ENCODE measurements at regions not wholly inside any gene's neighbourhood (a gene's known extent, or its start where the extent isn't known, plus 50 kb on each side); places are given as distances from the start of the nearest gene placed in this dataset.

DNA sequence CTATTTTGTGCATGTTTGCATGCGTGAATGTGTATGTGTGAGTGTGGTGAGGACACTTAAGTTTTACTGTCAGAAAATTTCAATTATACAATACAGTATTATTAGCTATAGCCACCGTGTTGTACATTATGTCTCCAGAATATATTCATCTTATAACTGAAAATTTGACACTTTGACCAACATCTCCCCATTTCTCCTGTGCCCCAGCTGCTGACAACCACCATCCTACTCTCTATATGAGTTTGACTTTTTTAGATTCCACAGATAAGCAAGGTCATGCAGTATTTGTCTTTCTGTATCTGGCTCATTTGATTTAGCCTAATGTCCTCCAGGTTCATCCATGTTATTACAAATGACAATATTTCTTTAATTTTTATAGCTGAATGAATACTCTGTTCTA lies 195.0 kb downstream of the GPR37 start:
- no peaks in the 10 kb centered on the region for H3K9me3 Mint-ChIP-seq (ENCODE audit: unreplicated experiment)
- intact Hi-C loops (cut with micrococcal nuclease): no loop called here
- no TSS peak for BruUV-seq (replicated peaks)
- H3K27me3 Mint-ChIP-seq (ENCODE audit: insufficient read depth, unreplicated experiment): no peaks in the 10 kb centered on the region
- no peak for TF ChIP-seq CTCF (IDR thresholded peaks at IDR 0.05; ENCODE audit: unreplicated experiment)
- H3K27ac Mint-ChIP-seq (ENCODE audit: low read depth, unreplicated experiment): no peak overlapping the region
- H3K4me1 Mint-ChIP-seq (ENCODE audit: insufficient read depth, unreplicated experiment): peaks cover 16% of the 10 kb centered on the region
- ChIA-PET CTCF (no interaction called here), POLR2A (no interaction called here)
- no peak overlapping the region for H3K4me3 Mint-ChIP-seq (ENCODE audit: unreplicated experiment)
- H3K36me3 Mint-ChIP-seq (ENCODE audit: insufficient read depth, unreplicated experiment): no peaks in the 10 kb centered on the region
- no peak for DNase-seq (ENCODE audit: unreplicated experiment)

DNA sequence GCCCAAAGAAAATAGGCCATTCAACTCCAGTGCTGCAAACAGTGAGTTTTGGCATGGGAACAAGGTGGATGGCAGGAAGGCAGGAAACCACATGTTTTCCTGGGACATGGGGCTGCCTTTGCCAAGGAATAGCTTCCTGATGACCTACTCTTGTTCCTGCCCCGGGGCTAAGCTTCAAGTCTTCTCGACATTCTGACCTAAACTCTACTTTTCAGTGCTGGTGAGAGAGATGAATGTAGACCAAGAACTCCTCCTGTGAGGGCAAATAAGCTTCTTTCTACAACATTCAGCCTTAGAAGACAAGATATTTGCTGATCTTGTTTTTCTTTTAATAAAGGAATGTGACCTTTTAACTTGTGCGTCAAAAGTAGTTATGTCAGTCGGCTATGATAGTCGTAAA lies 199.0 kb downstream of the GPR37 start:
- DNase-seq (ENCODE audit: unreplicated experiment): peak; percentile 98
- Mint-ChIP-seq H3K27me3 (ENCODE audit: insufficient read depth, unreplicated experiment) (no peaks in the 10 kb centered on the region), H3K36me3 (ENCODE audit: insufficient read depth, unreplicated experiment) (no peaks in the 10 kb centered on the region), H3K9me3 (ENCODE audit: unreplicated experiment) (no peaks in the 10 kb centered on the region), H3K4me1 (ENCODE audit: insufficient read depth, unreplicated experiment) (peaks cover 23% of the 10 kb centered on the region), H3K27ac (ENCODE audit: low read depth, unreplicated experiment) (peak overlapping the region; percentile 52), H3K4me3 (ENCODE audit: unreplicated experiment) (no peak overlapping the region)
- no peak for TF ChIP-seq CTCF (IDR thresholded peaks at IDR 0.05; ENCODE audit: unreplicated experiment)
- no TSS peak for BruUV-seq (replicated peaks)
- intact Hi-C loops (cut with micrococcal nuclease): no loop called here
- ChIA-PET POLR2A (interaction anchor here (1.1 to 1.5 kb wide), 2 partner anchors 15 to 30 kb away, joined by 3 to 4 read pairs; no protein-coding TSS in a partner anchor), CTCF (no interaction called here)

DNA sequence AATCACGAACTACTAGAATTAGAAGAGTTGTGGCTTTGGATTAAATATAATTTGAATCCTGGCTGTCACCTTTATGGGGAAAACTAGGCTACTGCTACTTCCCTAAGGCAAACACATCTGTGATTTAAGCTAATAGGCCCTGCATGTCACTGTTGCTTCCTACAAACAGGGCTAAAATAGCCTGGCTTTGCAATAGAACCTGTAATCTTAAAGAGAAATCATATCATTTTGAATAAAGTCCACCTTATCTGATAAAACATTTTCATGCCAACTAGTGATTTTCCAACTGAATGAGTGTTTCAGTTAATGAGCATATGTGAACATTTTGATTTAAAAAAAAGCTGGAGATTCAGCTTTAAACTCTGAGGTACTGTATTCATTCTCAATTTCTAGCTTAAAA lies 208.0 kb downstream of the GPR37 start:
- Mint-ChIP-seq H3K36me3 (ENCODE audit: insufficient read depth, unreplicated experiment) (no peaks in the 10 kb centered on the region), H3K27me3 (ENCODE audit: insufficient read depth, unreplicated experiment) (no peaks in the 10 kb centered on the region), H3K27ac (ENCODE audit: low read depth, unreplicated experiment) (no peak overlapping the region), H3K9me3 (ENCODE audit: unreplicated experiment) (no peaks in the 10 kb centered on the region), H3K4me1 (ENCODE audit: insufficient read depth, unreplicated experiment) (peaks cover under 1% of the 10 kb centered on the region), H3K4me3 (ENCODE audit: unreplicated experiment) (no peak overlapping the region)
- intact Hi-C loops (cut with micrococcal nuclease): no loop called here
- POLR2A ChIA-PET: no interaction called here
- BruUV-seq (replicated peaks): no TSS peak
- no peak for TF ChIP-seq CTCF (IDR thresholded peaks at IDR 0.05; ENCODE audit: unreplicated experiment)
- no peak for DNase-seq (ENCODE audit: unreplicated experiment)
- CTCF ChIA-PET: no interaction called here

DNA sequence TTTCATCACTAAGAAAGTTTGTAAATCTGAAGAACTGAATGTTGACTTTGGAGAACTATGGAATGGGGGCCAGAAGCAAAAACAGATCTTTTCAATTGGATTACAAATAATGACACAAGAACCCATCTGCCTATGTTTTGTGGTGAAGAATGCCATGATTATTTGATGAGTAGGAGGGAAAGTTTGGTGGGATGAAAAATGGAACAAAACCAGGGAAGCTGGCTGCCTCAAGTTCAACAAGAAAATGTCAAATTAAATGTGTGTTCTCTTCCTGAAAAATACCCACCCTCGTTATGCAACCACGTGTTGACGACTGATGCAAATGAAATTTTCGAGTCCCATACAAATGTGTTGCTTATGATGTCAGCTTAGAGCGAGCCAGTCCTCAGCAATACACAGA lies 208.5 kb downstream of the GPR37 start:
- no peak for DNase-seq (ENCODE audit: unreplicated experiment)
- Mint-ChIP-seq H3K36me3 (ENCODE audit: insufficient read depth, unreplicated experiment) (no peaks in the 10 kb centered on the region), H3K4me3 (ENCODE audit: unreplicated experiment) (no peak overlapping the region), H3K27me3 (ENCODE audit: insufficient read depth, unreplicated experiment) (no peaks in the 10 kb centered on the region), H3K9me3 (ENCODE audit: unreplicated experiment) (no peaks in the 10 kb centered on the region), H3K27ac (ENCODE audit: low read depth, unreplicated experiment) (no peak overlapping the region), H3K4me1 (ENCODE audit: insufficient read depth, unreplicated experiment) (peaks cover 5% of the 10 kb centered on the region)
- intact Hi-C loops (cut with micrococcal nuclease): no loop called here
- no TSS peak for BruUV-seq (replicated peaks)
- ChIA-PET POLR2A (no interaction called here), CTCF (no interaction called here)
- TF ChIP-seq CTCF (IDR thresholded peaks at IDR 0.05; ENCODE audit: unreplicated experiment): no peak

Data from MCF 10A (cell line).